GM18867 (cell line): ENCODE measurements at regions not wholly inside any gene's neighbourhood (a gene's known extent, or its start where the extent isn't known, plus 50 kb on each side); places are given as distances from the start of the nearest gene placed in this dataset.

Source experiments
- ATAC-seq: cut with Tn5 transposase; IDR thresholded peaks from one replicate; pipeline ENCODE4 v1.9.1; 2021; ENCODE audit warnings: mild to moderate bottlenecking, moderate library complexity; ENCODE audit not compliant: unreplicated experiment

- ATAC-seq = peak; percentile 100
Observed at GRCh38 chr7:127447326-127447945, 54.9 kb upstream of the ZNF800 start.

GRCh38 chr7:127446842-127447241 lies 54.3 kb upstream of the ZNF800 start:
- no peak for ATAC-seq
